ENCODE measurements at regions not wholly inside any gene's neighbourhood (a gene's known extent, or its start where the extent isn't known, plus 50 kb on each side); places are given as distances from the start of the nearest gene placed in this dataset.
"Not testable (repeated sequence)": the region's sequence is repeated elsewhere in the genome, so short reads cannot be mapped to it uniquely, and the experiment has no call there.

DNA sequence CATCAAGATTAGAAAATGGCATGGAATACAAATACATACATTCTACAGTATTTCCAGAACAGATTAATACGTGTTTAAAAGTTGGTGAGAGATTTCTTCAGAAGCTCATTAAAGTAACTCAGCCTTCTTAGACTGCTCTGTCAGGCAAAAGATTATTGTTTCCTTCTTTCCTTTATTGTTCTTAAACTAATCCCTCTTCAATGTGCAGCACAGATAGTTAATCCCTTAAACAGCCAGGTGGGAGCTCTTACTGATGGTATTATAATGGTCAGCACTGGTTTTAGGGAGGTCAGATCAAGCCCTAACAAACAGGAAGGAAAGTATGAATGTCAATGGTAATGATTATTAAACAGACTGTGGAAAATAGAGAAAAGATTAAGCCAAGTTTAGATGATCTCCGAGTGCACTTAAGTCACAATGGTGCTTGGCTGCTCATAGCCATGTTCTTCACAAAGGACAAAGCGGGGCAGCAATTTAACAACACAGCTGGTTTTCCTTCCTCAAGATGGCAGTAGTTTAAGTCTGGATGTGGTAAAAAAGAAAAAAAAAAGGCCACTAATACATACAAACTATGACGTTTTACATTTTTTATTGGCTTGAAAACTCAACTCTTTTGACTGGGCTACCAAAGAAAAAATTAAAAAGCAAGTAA, 992.6 kb downstream of the PCDH9 start:
- Histone ChIP-seq H3K4me1 (ENCODE audit: control insufficient read depth in 1 of 2, low read depth in 2 of 2) (no peaks in the 10 kb centered on the region), H3K27ac (no peak overlapping the region), H3K36me3 (no peaks in the 10 kb centered on the region), H3K4me3 (no peak overlapping the region), H3K27me3 (replicated peaks; ENCODE audit: insufficient read depth) (no peaks in the 10 kb centered on the region), H3K9me3 (no peaks in the 10 kb centered on the region)
- DNase-seq (ENCODE audit: low spot score) (no peak), ATAC-seq (ENCODE audit: insufficient number of reproducible peaks, low FRiP score, low read depth) (no peak)
- no peak for TF ChIP-seq CTCF (IDR thresholded peaks at IDR 0.05)

DNA sequence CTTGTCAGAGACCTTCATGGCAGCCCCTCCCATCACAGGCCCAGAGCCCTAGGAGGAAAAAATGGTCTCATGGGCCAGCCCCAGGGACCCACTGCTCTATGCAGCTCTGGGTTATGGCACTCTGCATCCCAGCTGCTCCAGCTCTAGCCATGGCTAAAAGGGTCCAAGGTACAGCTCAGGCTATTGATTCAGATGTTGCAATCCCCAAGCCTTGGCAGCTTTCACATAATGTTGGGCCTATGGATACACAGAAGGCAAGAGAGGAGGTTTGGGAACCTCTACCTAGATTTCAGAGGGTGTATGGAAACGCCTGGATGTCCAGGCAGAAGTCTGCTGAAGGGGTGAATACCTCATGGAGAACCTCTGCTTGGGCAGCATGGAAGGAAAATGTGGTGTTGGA, 996.0 kb downstream of the PCDH9 start:
- DNase-seq (ENCODE audit: low spot score) (no peak), ATAC-seq (ENCODE audit: insufficient number of reproducible peaks, low FRiP score, low read depth) (no peak)
- H3K4me1 ChIP-seq (ENCODE audit: control insufficient read depth in 1 of 2, low read depth in 2 of 2): no peaks in the 10 kb centered on the region
- H3K27ac ChIP-seq: no peak overlapping the region
- H3K9me3 ChIP-seq: no peaks in the 10 kb centered on the region
- no peak for TF ChIP-seq CTCF (IDR thresholded peaks at IDR 0.05)
- no peaks in the 10 kb centered on the region for H3K36me3 ChIP-seq
- no peaks in the 10 kb centered on the region for H3K27me3 ChIP-seq (replicated peaks; ENCODE audit: insufficient read depth)
- no peak overlapping the region for H3K4me3 ChIP-seq

- not testable (repeated sequence) for H3K27ac ChIP-seq; DNase-seq (ENCODE audit: low spot score); H3K9me3 ChIP-seq; H3K4me3 ChIP-seq; H3K4me1 ChIP-seq (ENCODE audit: control insufficient read depth in 1 of 2, low read depth in 2 of 2); H3K27me3 ChIP-seq (replicated peaks; ENCODE audit: insufficient read depth); H3K36me3 ChIP-seq; ATAC-seq (ENCODE audit: insufficient number of reproducible peaks, low FRiP score, low read depth)
Measured at GRCh38 chr13:66231958-66232357, 998.2 kb downstream of the PCDH9 start.

GRCh38 chr13:66225072-66225471, 1005.1 kb downstream of the PCDH9 start:
- H3K9me3 ChIP-seq: no peaks in the 10 kb centered on the region
- H3K4me1 ChIP-seq (ENCODE audit: control insufficient read depth in 1 of 2, low read depth in 2 of 2): no peaks in the 10 kb centered on the region
- no peaks in the 10 kb centered on the region for H3K36me3 ChIP-seq
- TF ChIP-seq CTCF (IDR thresholded peaks at IDR 0.05): no peak
- no peak overlapping the region for H3K27ac ChIP-seq
- no peaks in the 10 kb centered on the region for H3K27me3 ChIP-seq (replicated peaks; ENCODE audit: insufficient read depth)
- ATAC-seq (ENCODE audit: insufficient number of reproducible peaks, low FRiP score, low read depth) (no peak), DNase-seq (ENCODE audit: low spot score) (no peak)
- no peak overlapping the region for H3K4me3 ChIP-seq

DNA sequence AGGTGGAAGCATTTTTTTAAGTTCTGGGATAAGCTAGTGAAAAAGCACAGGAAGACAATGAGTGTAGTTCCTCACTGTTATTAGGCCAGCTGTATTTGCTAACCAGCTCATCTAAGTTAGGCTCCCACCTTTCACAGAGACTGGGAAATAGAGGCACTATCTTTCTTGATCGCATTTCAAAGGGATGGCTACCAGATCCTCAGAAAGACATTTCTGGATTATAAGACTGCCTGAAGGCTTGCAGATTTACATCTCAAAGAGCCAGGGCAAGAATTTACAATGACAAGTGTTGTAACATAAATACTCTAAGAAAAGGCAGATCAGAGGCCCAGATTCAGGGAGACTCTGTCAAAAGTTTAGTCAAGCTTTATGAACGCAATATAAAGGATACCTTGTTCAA, 1005.5 kb downstream of the PCDH9 start:
- Histone ChIP-seq H3K27me3 (replicated peaks; ENCODE audit: insufficient read depth) (no peaks in the 10 kb centered on the region), H3K9me3 (no peaks in the 10 kb centered on the region), H3K4me1 (ENCODE audit: control insufficient read depth in 1 of 2, low read depth in 2 of 2) (no peaks in the 10 kb centered on the region), H3K36me3 (no peaks in the 10 kb centered on the region), H3K27ac (no peak overlapping the region), H3K4me3 (no peak overlapping the region)
- ATAC-seq (ENCODE audit: insufficient number of reproducible peaks, low FRiP score, low read depth) (no peak), DNase-seq (ENCODE audit: low spot score) (no peak)
- no peak for TF ChIP-seq CTCF (IDR thresholded peaks at IDR 0.05)

- no peak for ATAC-seq (ENCODE audit: insufficient number of reproducible peaks, low FRiP score, low read depth)
Measured at GRCh38 chr13:66222926-66223325, 1007.2 kb downstream of the PCDH9 start.

More at GRCh38 chr13:66222926-66223325, 1007.2 kb downstream of the PCDH9 start:
- no peak overlapping the region for H3K4me3 ChIP-seq
- no peaks in the 10 kb centered on the region for H3K36me3 ChIP-seq
- no peaks in the 10 kb centered on the region for H3K9me3 ChIP-seq
- TF ChIP-seq CTCF (IDR thresholded peaks at IDR 0.05): no peak
- H3K27me3 ChIP-seq (replicated peaks; ENCODE audit: insufficient read depth): no peaks in the 10 kb centered on the region
- no peak for DNase-seq (ENCODE audit: low spot score)
- no peaks in the 10 kb centered on the region for H3K4me1 ChIP-seq (ENCODE audit: control insufficient read depth in 1 of 2, low read depth in 2 of 2)
- no peak overlapping the region for H3K27ac ChIP-seq
